Suppressor macrophage treated with lipopolysaccharide for 4 hours (primary cell): ENCODE measurements at regions not wholly inside any gene's neighbourhood (a gene's known extent, or its start where the extent isn't known, plus 50 kb on each side); places are given as distances from the start of the nearest gene placed in this dataset.

Source experiments
- DNase-seq: peaks from one replicate; pipeline ENCODE4 v3.0.0-alpha.2; 2020

DNA sequence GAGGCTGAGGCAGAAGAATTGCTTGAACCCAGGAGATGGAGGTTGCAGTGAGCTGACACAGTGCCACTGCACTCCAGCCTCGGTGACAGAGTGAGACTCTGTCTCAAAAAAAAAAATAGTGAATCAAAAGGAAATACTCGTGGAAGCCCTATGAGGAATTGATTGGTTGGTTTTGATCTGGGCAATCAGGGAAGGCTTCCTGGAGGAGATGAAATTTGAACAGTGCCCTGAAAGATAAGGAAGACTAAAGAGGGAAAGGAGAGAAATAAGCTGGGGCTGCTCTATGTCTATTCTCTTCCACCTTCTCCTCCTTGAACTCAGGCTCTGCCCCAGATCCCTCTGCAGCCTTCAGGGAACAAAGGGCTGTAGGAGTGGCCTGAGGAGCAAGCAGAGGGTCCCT is 54.1 kb downstream of the IRF2BPL start:
- DNase-seq, result no peak

DNA sequence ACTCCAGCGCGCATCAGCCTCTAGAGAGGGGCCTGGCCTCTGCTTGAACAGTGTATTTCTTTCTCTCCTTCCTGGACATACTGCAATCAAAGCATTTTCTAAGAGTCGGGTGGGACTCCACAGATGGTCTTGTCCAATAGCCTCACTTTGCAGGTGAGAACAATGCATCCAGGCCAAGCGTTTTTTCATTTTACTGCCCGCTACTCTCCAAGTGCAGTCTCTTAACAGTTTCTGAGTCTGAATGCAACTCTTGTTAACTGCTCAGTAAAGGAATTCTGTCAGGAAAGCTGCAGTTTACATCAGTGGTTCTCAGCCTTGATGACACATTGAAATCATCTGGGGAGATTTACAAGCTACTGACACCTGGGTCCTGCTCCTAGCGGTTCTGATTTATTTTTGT is 57.0 kb downstream of the IRF2BPL start:
- no peak for DNase-seq

DNA sequence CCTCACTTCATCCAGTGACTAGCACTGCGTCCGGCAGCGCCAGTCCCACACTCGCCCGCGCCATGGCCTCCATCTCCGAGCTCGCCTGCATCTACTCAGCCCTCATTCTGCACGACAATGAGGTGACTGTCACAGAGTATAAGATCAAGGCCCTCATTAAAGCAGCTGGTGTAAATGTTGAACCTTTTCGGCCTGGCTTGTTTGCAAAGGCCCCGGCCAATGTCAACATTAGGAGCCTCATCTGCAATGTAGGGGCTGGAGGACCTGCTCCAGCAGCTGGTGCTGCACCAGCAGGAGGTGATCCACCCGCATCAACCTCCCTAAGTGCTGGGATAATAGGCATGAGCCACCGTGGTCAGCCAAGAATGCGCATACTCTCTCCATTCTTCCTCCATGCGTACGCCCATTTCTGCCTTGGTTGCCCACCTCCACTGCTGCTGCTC is 59.9 kb downstream of the IRF2BPL start:
- no peak for DNase-seq

DNA sequence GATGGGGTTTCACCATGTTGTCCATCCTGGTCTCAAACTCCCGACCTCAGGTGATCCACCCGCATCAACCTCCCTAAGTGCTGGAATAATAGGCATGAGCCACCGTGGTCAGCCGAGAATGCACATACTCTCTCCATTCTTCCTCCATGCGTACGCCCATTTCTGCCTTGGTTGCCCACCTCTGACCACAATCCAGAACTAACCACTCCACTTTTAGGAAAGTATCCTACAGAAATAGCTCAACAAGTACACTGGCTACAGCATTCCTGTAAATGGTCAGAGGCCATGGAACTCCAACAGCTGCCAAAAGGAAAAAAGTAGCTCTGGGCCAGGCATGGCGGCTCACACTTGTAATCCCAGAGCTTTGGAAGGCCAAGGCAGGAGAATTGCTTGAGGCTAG is 60.7 kb downstream of the IRF2BPL start:
- DNase-seq, result no peak

DNA sequence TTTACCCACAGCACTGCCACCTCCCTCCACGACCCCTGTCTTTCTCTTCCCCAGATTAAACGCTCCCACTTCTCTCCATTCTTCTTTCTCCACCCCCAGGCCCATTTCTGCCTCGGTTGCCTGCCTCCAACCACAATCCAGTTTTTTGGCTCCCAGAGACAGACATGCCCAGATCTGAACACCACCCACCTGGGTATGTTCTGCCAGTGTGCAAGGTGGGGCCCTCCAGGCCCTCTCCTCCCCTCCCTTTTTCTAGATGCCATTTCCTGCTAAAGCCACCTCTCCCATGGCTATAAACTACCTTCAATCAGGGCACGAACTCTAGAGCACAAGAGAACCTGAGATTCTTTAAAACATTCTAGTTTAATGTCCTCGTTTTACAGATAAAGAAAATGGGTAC is 63.3 kb downstream of the IRF2BPL start:
- DNase-seq, result no peak

DNA sequence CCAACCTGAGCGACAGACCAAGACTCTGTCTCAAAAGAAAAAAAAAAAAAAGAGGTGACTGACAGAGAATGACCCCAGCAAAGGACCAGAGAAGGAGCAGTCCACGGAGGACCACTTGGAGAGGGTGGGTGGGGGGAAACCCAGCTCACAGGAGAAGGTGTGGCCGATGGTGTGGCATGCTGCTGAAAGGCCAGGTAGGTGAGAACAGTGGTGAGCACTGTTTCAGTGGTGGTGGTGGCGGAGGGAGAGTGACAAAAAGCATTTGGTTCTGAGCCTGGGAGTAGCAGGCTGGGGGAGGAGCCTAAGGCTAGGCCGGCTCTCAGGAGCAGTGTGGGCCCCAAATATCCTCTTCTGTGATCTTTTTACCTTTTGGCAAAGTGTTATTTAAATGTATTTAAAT is 63.8 kb downstream of the IRF2BPL start:
- DNase-seq, result no peak

DNA sequence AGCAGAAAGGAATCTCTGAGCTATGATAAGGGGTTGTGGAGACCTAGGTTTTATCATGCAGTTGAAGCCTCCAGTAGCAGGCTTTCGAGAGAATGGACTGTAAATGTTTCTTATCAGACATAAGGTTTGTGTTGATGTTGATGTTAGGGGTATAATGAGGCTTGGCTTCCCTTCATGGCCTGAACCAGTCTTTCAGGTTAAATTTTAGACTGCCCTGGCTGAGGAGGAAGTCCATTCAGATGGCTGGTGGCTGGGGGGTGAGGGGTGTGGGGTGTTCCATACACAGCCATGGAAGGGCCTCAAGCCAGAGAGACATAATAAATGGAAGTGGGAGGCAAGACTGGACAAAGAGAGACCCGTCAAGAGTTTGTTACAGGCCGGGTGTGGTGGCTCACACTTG is 65.1 kb downstream of the IRF2BPL start:
- DNase-seq, result no peak

DNA sequence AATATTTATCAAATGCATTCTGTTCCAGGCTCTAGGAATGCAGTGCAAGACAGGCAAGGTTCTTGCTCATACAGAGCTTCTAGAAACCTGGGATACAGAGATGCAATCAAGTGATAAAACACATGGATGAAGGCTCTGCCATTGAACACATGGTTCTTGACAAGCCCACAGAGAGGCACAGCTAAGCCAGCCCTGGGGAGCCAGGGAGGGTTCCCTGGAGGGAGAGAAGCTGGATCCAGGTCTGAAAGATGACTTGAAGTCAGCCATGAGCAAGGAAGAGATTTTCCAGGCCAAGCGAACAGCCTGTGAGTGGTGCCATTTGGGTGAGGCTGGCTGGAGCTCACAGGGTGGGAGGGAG is 66.2 kb downstream of the IRF2BPL start:
- no peak for DNase-seq

DNA sequence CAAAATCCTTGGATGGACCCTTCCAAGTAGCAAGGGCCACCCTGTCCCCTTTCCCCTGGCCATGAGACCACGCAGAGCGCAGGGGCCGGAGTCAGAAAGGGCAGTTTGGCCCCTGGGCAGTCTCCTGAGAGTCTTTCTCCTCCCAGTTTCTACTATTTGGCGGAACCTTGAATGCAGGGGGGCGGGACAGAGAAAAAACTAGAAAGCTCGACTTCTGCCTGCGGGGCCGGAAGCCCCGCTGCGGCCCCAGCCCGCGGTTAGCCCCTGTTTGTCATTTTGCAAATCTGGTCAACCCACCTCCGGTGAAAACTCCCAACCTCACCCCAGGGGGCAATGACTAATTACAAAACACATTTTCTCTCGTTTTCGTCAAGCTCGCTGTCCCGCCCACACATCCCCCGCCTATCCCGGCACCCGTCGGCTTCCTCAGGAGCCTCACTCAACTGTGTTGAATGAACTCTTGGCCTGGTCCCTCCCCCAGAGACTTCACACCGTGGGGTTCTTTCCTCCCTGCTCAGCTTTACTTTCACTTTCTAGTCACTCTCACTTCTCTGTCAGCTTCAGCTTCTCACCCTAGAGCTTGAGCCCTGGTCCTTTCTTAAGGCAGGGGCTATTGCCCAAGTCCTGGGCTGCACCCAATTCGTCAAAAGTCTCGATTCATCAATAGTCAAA is 66.7 kb downstream of the IRF2BPL start:
- peak; percentile 100 for DNase-seq

DNA sequence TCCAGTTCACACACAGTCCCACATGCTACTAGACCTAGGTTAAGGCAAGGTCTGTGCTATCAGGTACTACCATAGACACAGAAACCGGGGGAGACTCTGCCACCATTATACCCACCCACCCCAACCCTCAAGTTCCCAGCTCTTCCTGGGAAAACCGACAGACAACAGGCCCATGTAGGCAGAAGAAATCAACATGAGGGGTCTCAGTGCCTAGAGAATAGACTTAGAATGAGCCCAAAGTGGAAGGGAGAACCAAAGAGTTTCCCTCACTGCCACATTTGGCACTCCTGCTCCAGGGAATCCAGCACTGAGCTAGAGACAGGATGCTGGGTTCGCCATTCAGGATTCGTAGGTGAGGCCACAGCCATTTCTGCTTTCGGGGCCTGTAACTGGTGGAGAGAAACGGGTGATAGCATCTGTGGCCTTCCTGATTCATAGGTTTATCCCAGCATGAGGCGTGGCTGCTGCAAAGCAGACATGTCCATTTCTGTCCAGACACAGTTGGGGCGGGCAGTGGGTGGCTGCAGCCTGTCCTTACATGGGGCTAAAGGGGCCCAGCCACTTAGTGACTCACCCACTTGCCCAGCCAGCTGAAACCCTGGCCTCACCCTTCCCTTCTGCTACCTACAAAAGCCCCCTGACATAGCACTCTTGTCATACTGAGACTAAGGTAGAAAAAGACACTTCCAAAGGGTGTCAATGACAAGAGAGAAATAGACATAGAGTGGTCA is 69.4 kb downstream of the IRF2BPL start:
- peak; percentile 68 for DNase-seq

DNA sequence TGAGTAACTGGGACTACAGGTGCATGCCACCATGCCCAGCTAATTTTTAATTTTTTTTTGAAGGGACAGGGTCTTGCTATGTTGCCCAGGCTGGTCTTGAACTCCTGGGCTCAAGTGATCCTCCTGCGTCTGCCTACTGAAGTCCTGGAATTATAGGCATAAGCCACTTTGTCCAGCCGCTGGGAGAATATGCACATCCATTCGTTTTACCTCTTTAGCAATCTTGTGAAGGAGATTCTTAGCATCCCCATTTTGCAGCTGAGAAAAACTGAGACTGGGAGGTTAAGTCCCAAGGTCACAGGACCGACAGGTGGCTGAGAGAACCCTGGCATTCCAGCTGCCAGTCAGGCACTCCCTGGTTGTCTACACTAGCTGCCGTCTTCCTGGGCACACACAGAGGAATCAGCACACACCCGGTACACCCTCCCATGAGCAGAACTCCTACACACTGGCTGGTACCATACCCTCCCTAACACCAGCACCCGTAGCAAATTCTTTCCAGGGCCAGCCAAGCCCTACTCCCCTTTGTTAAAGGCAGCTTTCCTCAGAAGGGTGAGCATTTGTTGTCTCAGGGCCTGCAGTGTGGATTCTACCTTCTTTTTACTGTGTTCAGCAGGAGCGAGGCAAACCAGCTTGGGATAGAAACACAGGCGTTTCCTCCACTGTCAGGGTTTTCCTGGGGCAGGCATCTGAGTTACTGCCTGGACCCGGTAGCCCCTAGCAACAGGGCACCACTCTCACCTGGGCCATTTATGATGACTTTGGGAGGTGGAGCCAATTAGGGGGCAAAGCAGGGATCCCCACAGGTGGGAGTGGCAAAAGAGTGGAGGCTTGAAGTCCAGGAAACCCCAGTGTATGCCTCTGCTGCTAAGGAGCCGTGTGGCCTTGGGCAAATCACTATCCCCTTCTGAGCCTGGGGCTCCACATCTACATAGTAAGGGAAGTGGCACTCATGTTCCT is 70.2 kb downstream of the IRF2BPL start:
- DNase-seq, result no peak

DNA sequence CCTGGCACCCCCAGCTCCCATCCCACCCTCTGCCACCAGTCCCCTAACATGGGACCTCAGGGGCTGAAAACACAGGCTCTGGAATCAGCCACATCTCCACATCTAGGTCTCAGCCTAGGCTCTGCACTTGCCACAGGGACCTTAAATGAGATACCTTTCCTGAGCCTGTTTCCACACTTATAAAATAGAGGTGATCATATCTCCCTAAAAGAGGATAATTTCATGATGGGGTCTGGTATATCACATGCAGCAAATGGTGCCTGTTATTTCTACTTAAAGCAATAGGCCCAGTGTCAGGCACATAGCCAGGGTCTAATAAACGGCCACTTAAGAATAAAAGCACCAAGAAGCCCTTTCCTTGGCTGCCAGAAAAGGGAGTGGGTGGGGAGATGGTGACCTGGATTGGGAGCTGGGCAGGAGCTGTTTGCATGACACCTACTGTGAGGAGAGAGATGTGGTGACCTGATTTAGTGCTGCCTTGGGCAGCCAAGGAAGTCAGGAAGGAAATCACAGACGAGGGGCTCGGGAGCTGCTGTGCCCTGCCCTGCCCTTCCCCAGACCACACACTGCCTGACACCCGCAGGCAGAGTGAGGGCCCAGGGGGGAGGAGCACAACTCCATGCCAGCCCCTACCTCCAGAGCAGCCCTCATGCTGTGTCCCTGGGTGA is 71.2 kb downstream of the IRF2BPL start:
- DNase-seq, result no peak

DNA sequence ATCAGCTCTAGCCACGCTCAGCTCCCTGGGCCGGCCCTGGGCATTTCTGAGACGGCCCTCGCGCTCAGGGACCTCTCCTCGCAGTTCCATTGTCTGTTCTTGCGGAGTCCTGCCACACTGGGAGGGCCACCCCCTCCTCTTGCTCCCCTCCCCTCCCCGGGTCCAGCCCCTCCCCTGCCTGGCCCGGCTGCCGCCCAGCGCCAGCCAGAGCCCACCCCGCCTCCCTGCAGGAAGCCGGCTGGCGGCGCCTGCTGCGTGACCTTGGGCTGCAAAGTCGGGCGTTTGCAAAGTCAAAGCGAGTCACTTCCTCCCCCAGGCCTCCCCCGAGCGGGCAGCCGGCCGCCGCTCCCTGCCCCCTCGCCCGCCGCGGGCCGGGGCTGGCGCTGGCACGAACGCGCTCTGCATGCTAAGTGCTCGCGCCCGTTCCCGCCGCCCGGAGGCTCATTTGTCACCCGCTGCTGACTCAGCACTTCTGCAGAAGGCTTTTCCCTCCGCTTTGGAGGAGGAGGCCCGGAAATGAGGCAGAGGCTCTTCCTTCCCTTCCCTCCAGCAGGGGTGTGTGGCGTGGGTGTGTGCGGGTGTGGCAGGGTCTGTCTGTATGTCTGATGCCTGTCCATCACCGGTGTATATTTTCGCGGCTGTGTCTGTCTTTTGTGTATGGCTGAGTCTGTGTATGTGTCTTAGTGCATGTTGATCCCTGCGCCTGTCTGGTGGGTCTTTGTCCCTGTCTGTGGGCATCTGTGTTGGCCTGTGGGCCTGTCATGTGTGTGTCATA is 72.0 kb downstream of the IRF2BPL start:
- peak; percentile 94 for DNase-seq

DNA sequence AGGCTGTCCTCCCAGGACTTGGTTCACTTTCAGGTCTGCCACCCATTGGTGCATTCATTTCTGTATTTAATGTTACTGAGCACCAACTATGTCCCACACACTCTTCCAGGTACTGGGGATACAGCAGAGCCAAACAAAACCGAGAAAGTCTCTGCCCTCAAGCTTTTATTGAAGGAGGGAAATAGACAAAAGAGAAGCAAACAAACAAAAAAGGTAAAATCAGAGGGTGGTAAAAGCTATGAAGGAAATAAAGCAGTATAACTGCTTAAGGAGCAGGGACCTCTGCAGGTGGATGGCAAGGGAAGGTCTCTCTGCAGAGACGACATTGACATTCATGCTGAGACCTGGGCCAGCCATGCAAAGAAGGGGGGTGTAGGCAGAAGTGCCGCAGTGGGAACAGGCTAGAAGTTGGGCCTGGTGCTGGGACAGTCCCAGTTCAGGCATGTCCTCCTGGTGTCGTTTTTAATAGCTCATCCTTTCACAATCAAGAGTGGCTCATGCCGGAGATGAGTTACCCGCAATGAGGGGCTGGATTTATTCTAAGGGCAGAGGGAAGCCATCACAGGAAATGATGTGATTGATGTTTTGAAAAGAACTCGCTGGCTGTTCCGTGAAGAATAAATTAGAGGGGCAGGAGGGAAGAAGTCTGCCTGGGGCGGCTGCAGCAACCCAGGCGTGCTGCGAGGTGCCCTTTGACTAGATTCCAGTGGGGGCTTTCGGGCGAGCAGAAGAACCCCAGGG is 72.8 kb downstream of the IRF2BPL start:
- DNase-seq, result peak; percentile 94

DNA sequence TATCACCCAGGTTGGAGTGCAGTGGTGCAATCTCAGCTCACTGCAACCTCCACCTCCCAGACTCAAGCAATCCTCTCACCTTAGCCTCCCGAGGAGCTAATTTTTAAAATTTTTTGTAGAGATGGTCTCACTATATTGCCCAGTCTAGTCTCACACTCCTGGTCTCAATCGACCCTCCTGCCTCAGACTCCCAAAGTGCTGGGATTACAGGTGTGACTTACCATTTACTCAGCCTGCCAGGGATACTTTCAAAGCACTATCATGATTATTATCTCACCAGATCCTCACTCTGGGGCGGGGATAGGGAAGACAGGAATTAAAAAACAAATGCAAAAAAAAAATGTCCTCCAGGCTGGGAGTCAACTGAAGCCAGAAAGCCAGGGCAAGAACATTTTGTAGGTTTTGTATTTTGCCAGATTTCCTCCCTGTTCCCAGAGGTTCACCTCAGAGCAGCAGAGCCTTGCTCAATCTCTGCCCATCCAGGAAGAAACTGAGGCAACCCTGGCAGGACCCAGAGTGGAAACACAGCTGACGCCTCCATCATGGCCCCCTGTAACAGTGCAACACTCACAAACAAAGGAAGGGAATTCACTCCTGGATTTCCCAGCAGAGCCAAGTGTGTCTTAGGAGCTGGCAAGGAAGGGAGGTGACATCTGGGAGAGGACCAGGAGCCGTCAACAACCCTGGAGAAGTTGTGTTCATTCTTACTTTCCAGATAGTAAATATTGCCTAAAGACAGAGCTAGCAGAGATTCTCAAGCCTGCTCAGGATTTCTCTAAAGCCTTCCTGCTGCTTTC is 73.9 kb downstream of the IRF2BPL start:
- DNase-seq, result no peak

DNA sequence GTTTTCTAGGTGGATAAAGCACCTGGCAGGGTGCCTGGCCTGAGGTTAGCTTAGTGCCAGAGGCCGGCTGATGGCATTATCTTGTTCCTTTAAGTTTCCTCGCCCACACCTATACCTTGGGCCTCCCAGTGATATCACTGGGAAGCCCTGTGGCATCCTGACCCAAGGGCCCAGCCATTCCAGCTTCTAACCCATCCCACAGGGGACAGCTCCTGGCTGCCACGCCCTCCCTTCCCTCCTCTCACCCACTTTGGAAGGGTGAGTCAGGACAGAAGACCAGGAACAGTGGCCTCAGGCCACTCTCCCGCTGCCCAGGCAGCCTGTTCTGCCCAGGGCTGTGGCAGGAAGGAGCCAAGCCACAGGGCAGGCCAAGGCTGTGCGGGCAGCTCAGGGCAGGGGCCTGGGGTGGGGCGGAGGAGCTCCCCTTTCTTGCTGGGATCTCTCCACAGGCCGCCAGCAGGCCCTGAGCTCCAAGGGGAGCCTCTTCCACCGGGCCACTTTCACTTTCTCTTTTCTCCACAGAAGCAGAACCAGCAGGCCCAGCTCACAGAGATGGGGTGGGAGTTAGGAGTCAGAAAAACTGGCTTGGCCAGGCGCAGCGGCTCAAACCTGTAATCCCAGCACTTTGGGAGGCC is 75.1 kb downstream of the IRF2BPL start:
- peak; percentile 91 for DNase-seq

DNA sequence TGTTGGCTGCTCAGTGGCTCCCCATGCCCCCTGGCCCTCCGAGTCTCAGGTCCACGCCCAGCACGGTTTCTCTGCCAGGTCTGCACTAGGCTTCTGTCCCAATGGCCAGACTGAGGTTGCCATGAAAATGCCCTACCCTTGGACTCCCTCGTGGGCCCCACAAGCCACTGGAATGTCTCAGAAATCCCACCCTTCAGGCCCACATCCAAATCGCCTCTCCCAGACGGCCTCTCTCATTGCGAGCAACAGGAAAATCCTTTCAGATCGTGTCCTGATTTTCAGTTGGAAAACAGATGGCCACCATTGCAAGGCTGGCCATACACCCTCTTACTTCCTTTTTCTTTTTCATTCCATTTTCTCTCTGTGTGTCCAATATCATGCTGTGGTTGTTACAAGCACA is 77.3 kb downstream of the IRF2BPL start:
- DNase-seq, result no peak

DNA sequence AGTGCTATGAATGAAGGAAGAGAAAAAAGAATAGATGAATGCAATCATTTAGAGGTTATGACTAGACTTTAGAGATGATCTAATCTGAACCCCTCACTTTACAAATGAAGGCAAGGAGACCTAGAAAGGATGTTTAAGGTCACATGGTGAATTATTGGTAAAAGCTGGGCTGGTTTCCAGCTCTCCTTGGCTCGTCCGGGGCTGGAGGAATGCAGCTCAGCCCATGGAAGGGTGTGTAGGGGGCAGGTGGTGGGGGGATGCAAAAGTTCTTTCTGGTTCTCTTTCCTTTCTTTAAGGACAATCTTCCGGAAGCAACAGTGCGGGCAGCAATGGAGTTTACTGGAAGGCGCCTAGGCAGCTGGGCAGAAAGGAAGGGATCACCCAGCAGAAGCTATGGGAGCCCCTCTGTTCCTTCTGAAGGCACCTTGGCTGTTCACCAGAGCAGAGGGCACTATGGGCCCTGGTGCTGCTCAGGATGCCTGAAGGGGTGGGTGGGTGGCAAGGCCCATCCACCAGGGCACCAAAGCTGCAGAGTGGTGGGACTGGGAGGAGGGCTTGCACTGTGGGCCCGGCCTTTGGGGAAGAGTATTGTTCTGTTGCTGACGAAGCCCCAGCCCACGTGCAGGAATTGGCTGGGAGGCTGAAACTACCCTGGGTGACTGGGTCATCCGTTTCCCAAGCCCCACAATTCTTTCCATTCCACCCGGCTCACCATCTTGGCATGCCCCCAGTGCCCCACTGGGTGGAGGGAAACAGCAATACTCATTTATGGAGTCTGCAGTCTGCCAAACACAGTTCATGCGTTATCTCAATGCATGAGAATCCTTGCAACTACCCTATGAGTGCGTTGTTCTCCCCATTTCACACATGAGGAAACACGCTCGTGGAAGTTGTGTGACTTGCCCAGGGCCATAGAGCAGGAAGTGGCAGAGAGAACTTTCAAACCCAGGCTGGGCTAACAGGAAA is 78.2 kb downstream of the IRF2BPL start:
- DNase-seq, result peak; percentile 29

DNA sequence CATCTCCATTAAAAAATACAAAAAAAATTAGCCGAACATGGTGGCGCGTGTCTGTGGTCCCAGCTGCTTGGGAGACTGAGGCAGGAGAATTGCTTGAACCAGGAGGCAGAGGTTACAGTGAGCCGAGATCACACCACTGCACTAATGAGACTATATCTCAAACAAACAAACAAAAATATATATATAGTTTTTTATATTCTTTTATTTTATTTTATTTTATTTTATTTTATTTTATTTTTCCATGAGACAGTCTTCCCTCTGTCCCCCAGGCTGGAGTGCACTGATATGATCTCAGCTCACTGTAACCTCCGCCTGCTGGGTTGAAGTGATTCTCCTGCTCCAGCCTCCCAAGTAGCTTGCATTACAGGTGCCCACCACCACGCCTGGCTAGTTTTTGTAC is 79.5 kb downstream of the IRF2BPL start:
- DNase-seq, result no peak
